ENCODE measurements at regions not wholly inside any gene's neighbourhood (a gene's known extent, or its start where the extent isn't known, plus 50 kb on each side); places are given as distances from the start of the nearest gene placed in this dataset.

DNA sequence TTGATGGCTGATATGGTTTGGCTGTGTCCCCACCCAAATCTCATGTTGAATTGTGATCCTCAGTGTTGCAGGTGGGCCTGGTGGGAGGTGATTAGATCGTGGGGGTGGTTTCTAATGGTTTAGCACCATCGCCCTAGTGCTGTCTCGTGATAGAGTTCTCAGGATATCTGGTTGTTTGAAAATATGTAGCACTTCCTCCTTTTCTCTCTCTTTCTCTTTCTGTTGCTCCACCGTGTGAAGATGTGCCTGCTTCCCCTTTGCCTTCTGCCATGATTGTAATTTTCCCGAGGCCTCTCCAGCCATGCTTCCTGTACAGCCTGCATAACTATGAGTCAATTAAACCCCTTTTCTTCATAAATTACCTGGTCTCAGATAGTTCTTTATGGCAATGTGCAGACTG is 111.6 kb downstream of the SREK1 start:
- Mint-ChIP-seq H3K4me1 (ENCODE audit: unreplicated experiment) (no peaks in the 10 kb centered on the region), H3K9me3 (no peaks in the 10 kb centered on the region), H3K27ac (no peak overlapping the region), H3K27me3 (peaks cover 2% of the 10 kb centered on the region), H3K36me3 (no peaks in the 10 kb centered on the region), H3K4me3 (no peak overlapping the region)
- no peak for DNase-seq (ENCODE audit: extremely low spot score, unreplicated experiment)
- TF ChIP-seq CTCF (conservative IDR thresholded peaks at IDR 0.05) = no peak

GRCh38 chr5:66273121-66273520 is 129.0 kb downstream of the SREK1 start:
- Mint-ChIP-seq H3K4me3 (no peak overlapping the region), H3K27ac (no peak overlapping the region), H3K27me3 (peaks cover 19% of the 10 kb centered on the region), H3K36me3 (no peaks in the 10 kb centered on the region), H3K4me1 (ENCODE audit: unreplicated experiment) (no peaks in the 10 kb centered on the region), H3K9me3 (no peaks in the 10 kb centered on the region)
- no peak for TF ChIP-seq CTCF (conservative IDR thresholded peaks at IDR 0.05)
- DNase-seq (ENCODE audit: extremely low spot score, unreplicated experiment) = no peak

DNA sequence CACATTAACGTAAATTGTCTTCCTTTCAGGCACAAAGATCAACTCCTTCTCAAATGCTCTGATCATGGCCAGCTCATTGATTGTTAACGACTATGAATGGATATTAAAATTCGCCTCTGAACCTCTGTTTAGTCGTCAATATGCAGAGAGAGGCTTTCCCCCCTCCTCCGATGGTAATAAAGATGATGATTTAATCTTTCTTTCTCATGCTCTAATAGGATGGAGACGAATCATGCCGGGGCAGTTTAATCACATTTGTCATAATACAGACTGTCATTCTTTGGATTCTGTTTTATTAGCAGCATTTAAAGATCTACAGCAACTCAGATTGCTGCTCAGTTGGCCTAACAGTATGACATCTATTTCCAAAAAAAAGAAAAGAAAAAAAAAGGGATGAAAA is 132.9 kb downstream of the SREK1 start:
- Mint-ChIP-seq H3K9me3 (no peaks in the 10 kb centered on the region), H3K27ac (no peak overlapping the region), H3K4me3 (no peak overlapping the region), H3K27me3 (peaks cover 19% of the 10 kb centered on the region), H3K4me1 (ENCODE audit: unreplicated experiment) (no peaks in the 10 kb centered on the region), H3K36me3 (no peaks in the 10 kb centered on the region)
- DNase-seq (ENCODE audit: extremely low spot score, unreplicated experiment) = no peak
- no peak for TF ChIP-seq CTCF (conservative IDR thresholded peaks at IDR 0.05)

DNA sequence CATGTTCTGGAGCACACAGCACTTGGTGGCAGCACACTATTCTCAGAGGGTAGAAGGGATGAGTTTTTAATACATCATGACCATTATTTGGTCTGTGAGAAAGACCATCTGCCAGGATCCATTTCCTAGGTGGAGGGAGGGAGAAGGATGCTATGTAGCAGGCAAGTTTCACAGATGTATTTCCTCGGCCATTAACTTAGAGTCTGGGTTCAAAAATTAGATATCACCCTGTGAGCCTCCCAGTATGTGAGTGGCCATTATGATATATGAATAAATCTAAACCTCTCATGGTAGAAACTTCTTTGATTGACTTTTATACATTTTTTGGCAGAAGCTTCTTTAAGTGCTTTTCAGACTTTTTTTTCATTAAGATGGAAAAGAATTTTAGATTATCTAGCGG is 133.9 kb downstream of the SREK1 start:
- TF ChIP-seq CTCF (conservative IDR thresholded peaks at IDR 0.05) = no peak
- Mint-ChIP-seq H3K4me1 (ENCODE audit: unreplicated experiment) (no peaks in the 10 kb centered on the region), H3K27me3 (peaks cover 19% of the 10 kb centered on the region), H3K27ac (no peak overlapping the region), H3K9me3 (no peaks in the 10 kb centered on the region), H3K36me3 (no peaks in the 10 kb centered on the region), H3K4me3 (no peak overlapping the region)
- DNase-seq (ENCODE audit: extremely low spot score, unreplicated experiment) = no peak

- Mint-ChIP-seq H3K4me1 (ENCODE audit: unreplicated experiment) (no peaks in the 10 kb centered on the region), H3K9me3 (no peaks in the 10 kb centered on the region), H3K36me3 (no peaks in the 10 kb centered on the region), H3K27me3 (peaks cover 11% of the 10 kb centered on the region), H3K4me3 (no peak overlapping the region), H3K27ac (no peak overlapping the region)
- DNase-seq (ENCODE audit: extremely low spot score, unreplicated experiment) = no peak
- TF ChIP-seq CTCF (conservative IDR thresholded peaks at IDR 0.05) = no peak
These were observed 137.2 kb downstream of the SREK1 start for GRCh38 chr5:66281294-66281693.
